Liver (tissue), 8 donors: ENCODE measurements at regions not wholly inside any gene's neighbourhood (a gene's known extent, or its start where the extent isn't known, plus 50 kb on each side); places are given as distances from the start of the nearest gene placed in this dataset.

Experiments used
- DNase-seq: peaks from one replicate; pipeline ENCODE4 v3.0.0-alpha.2; 2017; ENCODE audit warnings: low spot score
- H3K27ac ChIP-seq, 2 donors: one replicate each; pipeline ENCODE4 v1.7.0; 2013; ENCODE audit warnings: inconsistent platforms in 2 of 2, low read length in 2 of 2, control low read depth in 1 of 2, low read depth in 1 of 2, mild to moderate bottlenecking in 1 of 2
- H3K27me3 ChIP-seq, 4 donors: one replicate each; pipeline versions ENCODE4 v1.6.1 to v1.7.0; 2013; ENCODE audit warnings: low read length in 3 of 4, inconsistent platforms in 1 of 4, mild to moderate bottlenecking in 1 of 4, moderate library complexity in 1 of 4; ENCODE audit not compliant: control insufficient read depth in 4 of 4, insufficient read depth in 4 of 4
- H3K36me3 ChIP-seq, 4 donors: one replicate each; pipeline versions ENCODE4 v1.6.1 to v1.7.0; 2013; ENCODE audit warnings: low read length in 3 of 4, mild to moderate bottlenecking in 3 of 4, low read depth in 1 of 4, moderate library complexity in 1 of 4; ENCODE audit not compliant: control insufficient read depth in 4 of 4, insufficient read depth in 3 of 4
- H3K4me1 ChIP-seq, 4 donors: one replicate each; pipeline versions ENCODE4 v1.6.1 to v1.7.0; 2013; ENCODE audit warnings: low read length in 3 of 4, mild to moderate bottlenecking in 3 of 4, moderate library complexity in 1 of 4; ENCODE audit not compliant: control insufficient read depth in 4 of 4, insufficient read depth in 4 of 4
- H3K4me3 ChIP-seq, 3 donors: one replicate each; pipeline versions ENCODE4 v1.6.1 to v1.7.0; 2013; ENCODE audit warnings: low read length in 3 of 3, control low read depth in 1 of 3, low read depth in 1 of 3, mild to moderate bottlenecking in 1 of 3
- H3K9ac ChIP-seq, 2 donors: one replicate each; pipeline ENCODE4 v1.7.0; 2013; ENCODE audit warnings: low read length in 2 of 2, mild to moderate bottlenecking in 2 of 2, moderate library complexity in 2 of 2, control low read depth in 1 of 2, low read depth in 1 of 2
- H3K9me3 ChIP-seq, 4 donors: one replicate each; pipeline versions ENCODE4 v1.6.1 to v1.7.0; 2013; ENCODE audit warnings: low read length in 3 of 4; ENCODE audit not compliant: control insufficient read depth in 4 of 4
- EGR1 ChIP-seq, 2 donors: IDR thresholded peaks; 2 replicates each; pipeline ENCODE4 v1.6.1; 2016 to 2018; ENCODE audit warnings: antibody characterized with exemption in 2 of 2, low read depth in 2 of 2
- FOXA1 ChIP-seq: IDR thresholded peaks from 2 replicates; pipeline ENCODE4 v1.6.1; 2016; ENCODE audit warnings: antibody characterized with exemption
- FOXA2 ChIP-seq: IDR thresholded peaks from 2 replicates; pipeline ENCODE4 v1.6.1; 2016; ENCODE audit warnings: antibody characterized with exemption
- GABPA ChIP-seq, 2 donors: IDR thresholded peaks in 1 of 2; conservative IDR thresholded peaks in 1 of 2; 2 replicates each; pipeline ENCODE4 v1.6.1; 2016; ENCODE audit warnings: antibody characterized with exemption in 2 of 2, mild to moderate bottlenecking in 1 of 2, moderate library complexity in 1 of 2
- HNF4A ChIP-seq, 2 donors: conservative IDR thresholded peaks; 2 replicates each; pipeline ENCODE4 v1.6.1; 2016; ENCODE audit warnings: antibody characterized with exemption in 2 of 2, mild to moderate bottlenecking in 2 of 2
- HNF4G ChIP-seq: IDR thresholded peaks from 2 replicates; pipeline ENCODE4 v1.6.1; 2016; ENCODE audit warnings: antibody characterized with exemption
- JUND ChIP-seq, 2 donors: IDR thresholded peaks; 2 replicates each; pipeline ENCODE4 v1.6.1; 2016; ENCODE audit warnings: antibody characterized with exemption in 2 of 2
- NR2F2 ChIP-seq: IDR thresholded peaks from 2 replicates; pipeline ENCODE4 v1.6.1; 2016; ENCODE audit warnings: antibody characterized with exemption
- RAD21 ChIP-seq, 2 donors: IDR thresholded peaks; 2 replicates each; pipeline ENCODE4 v1.6.1; 2016; ENCODE audit warnings: antibody characterized with exemption in 2 of 2, mild to moderate bottlenecking in 2 of 2
- RXRA ChIP-seq, 2 donors: IDR thresholded peaks; 2 replicates each; pipeline ENCODE4 v1.6.1; 2017 to 2018; ENCODE audit warnings: antibody characterized with exemption in 2 of 2, mild to moderate bottlenecking in 1 of 2
- SP1 ChIP-seq: IDR thresholded peaks from 2 replicates; pipeline ENCODE4 v1.6.1; 2018; ENCODE audit warnings: antibody characterized with exemption, mild to moderate bottlenecking
- TAF1 ChIP-seq: conservative IDR thresholded peaks from 2 replicates; pipeline ENCODE4 v1.6.1; 2016; ENCODE audit warnings: antibody characterized with exemption, mild to moderate bottlenecking
- YY1 ChIP-seq: IDR thresholded peaks from 2 replicates; pipeline ENCODE4 v1.6.1; 2016; ENCODE audit warnings: antibody characterized with exemption, mild to moderate bottlenecking
- ZBTB33 ChIP-seq: IDR thresholded peaks from 2 replicates; pipeline ENCODE4 v1.6.1; 2016; ENCODE audit warnings: antibody characterized with exemption
- WGBS: extraction: QIAGEN DNeasy Blood & Tissue Kit; methylation state at CpG from one replicate; pipeline ENCODE4 v1.1.7; 2013; 5-methylcytosine and 5-hydroxymethylcytosine counted together
- TF ChIP-seq, protein P1 (sequence below): IDR thresholded peaks from 2 replicates; pipeline ENCODE4 v1.6.1; 2016; ENCODE audit warnings: antibody characterized with exemption
- TF ChIP-seq, protein P2 (sequence below): IDR thresholded peaks from 2 replicates; pipeline ENCODE4 v1.6.1; 2016; ENCODE audit warnings: antibody characterized with exemption
- TF ChIP-seq, protein P3 (sequence below): IDR thresholded peaks from 2 replicates; pipeline ENCODE4 v1.6.1; 2016; ENCODE audit warnings: antibody characterized with exemption, mild to moderate bottlenecking
- TF ChIP-seq, protein P4 (sequence below): fragments of 150-350 bp; IDR thresholded peaks from 2 replicates; pipeline ENCODE4 v1.5.1; 2017; ENCODE audit warnings: improper control_type of control experiment, low read depth, low read length; ENCODE audit not compliant: missing input control
- donor health status: healthy.
- donor health status: healthy.
- donor health status: healthy.
- donor health status: healthy.
- donor health status: healthy.

GRCh38 chr17:15886804-15887203 is 58.1 kb upstream of the ADORA2B start:
- Histone ChIP-seq H3K27ac (no peak overlapping the region), H3K9ac (no peak overlapping the region), H3K9me3 (no peaks in the 10 kb centered on the region), H3K36me3 (no peaks in the 10 kb centered on the region), H3K4me1 (no peaks in the 10 kb centered on the region), H3K27me3 (no peaks in the 10 kb centered on the region), H3K4me3 (no peak overlapping the region)
- DNase-seq: no peak
- TF ChIP-seq, protein P1, sequence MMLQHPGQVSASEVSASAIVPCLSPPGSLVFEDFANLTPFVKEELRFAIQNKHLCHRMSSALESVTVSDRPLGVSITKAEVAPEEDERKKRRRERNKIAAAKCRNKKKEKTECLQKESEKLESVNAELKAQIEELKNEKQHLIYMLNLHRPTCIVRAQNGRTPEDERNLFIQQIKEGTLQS: no peak
- TF ChIP-seq EGR1 (IDR thresholded peaks at IDR 0.05; ENCODE audit: low read depth in 2 of 2): no peak
- no peak for TF ChIP-seq TAF1
- TF ChIP-seq GABPA (IDR thresholded peaks at IDR 0.05 in 1 of 2, conservative IDR thresholded peaks at IDR 0.05 in 1 of 2): no peak
- no peak for TF ChIP-seq RAD21 (IDR thresholded peaks at IDR 0.05)
- TF ChIP-seq RXRA (IDR thresholded peaks at IDR 0.05): no peak
- no peak for TF ChIP-seq FOXA1
- TF ChIP-seq, protein P2, sequence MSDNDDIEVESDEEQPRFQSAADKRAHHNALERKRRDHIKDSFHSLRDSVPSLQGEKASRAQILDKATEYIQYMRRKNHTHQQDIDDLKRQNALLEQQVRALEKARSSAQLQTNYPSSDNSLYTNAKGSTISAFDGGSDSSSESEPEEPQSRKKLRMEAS: no peak
- no peak for TF ChIP-seq HNF4G
- TF ChIP-seq YY1: no peak
- TF ChIP-seq NR2F2: no peak
- no peak for TF ChIP-seq HNF4A (conservative IDR thresholded peaks at IDR 0.05)
- TF ChIP-seq SP1: no peak
- TF ChIP-seq, protein P3, sequence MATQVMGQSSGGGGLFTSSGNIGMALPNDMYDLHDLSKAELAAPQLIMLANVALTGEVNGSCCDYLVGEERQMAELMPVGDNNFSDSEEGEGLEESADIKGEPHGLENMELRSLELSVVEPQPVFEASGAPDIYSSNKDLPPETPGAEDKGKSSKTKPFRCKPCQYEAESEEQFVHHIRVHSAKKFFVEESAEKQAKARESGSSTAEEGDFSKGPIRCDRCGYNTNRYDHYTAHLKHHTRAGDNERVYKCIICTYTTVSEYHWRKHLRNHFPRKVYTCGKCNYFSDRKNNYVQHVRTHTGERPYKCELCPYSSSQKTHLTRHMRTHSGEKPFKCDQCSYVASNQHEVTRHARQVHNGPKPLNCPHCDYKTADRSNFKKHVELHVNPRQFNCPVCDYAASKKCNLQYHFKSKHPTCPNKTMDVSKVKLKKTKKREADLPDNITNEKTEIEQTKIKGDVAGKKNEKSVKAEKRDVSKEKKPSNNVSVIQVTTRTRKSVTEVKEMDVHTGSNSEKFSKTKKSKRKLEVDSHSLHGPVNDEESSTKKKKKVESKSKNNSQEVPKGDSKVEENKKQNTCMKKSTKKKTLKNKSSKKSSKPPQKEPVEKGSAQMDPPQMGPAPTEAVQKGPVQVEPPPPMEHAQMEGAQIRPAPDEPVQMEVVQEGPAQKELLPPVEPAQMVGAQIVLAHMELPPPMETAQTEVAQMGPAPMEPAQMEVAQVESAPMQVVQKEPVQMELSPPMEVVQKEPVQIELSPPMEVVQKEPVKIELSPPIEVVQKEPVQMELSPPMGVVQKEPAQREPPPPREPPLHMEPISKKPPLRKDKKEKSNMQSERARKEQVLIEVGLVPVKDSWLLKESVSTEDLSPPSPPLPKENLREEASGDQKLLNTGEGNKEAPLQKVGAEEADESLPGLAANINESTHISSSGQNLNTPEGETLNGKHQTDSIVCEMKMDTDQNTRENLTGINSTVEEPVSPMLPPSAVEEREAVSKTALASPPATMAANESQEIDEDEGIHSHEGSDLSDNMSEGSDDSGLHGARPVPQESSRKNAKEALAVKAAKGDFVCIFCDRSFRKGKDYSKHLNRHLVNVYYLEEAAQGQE: no peak
- no peak for TF ChIP-seq ZBTB33
- TF ChIP-seq FOXA2: no peak
- WGBS: 71% methylated on average over 7 of the region's 7 CpGs

- H3K9ac ChIP-seq: no peak overlapping the region
- TF ChIP-seq RAD21 (IDR thresholded peaks at IDR 0.05) (no peak), GABPA (IDR thresholded peaks at IDR 0.05 in 1 of 2, conservative IDR thresholded peaks at IDR 0.05 in 1 of 2) (no peak), HNF4A (conservative IDR thresholded peaks at IDR 0.05) (no peak), SP1 (no peak), EGR1 (IDR thresholded peaks at IDR 0.05; ENCODE audit: low read depth in 2 of 2) (no peak), NR2F2 (no peak), RXRA (IDR thresholded peaks at IDR 0.05) (no peak), YY1 (no peak), ZBTB33 (no peak), FOXA2 (no peak), JUND (IDR thresholded peaks at IDR 0.05) (no peak)
- TF ChIP-seq, protein P2: no peak
- TF ChIP-seq, protein P4, sequence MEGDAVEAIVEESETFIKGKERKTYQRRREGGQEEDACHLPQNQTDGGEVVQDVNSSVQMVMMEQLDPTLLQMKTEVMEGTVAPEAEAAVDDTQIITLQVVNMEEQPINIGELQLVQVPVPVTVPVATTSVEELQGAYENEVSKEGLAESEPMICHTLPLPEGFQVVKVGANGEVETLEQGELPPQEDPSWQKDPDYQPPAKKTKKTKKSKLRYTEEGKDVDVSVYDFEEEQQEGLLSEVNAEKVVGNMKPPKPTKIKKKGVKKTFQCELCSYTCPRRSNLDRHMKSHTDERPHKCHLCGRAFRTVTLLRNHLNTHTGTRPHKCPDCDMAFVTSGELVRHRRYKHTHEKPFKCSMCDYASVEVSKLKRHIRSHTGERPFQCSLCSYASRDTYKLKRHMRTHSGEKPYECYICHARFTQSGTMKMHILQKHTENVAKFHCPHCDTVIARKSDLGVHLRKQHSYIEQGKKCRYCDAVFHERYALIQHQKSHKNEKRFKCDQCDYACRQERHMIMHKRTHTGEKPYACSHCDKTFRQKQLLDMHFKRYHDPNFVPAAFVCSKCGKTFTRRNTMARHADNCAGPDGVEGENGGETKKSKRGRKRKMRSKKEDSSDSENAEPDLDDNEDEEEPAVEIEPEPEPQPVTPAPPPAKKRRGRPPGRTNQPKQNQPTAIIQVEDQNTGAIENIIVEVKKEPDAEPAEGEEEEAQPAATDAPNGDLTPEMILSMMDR: no peak
- TF ChIP-seq, protein P3: no peak
- no peak for DNase-seq
- no peaks in the 10 kb centered on the region for H3K36me3 ChIP-seq
- no peaks in the 10 kb centered on the region for H3K27me3 ChIP-seq
- no peaks in the 10 kb centered on the region for H3K4me1 ChIP-seq
- no peak overlapping the region for H3K27ac ChIP-seq
- H3K9me3 ChIP-seq: no peaks in the 10 kb centered on the region
- 98% methylated on average over 2 of the region's 2 CpGs for WGBS
- H3K4me3 ChIP-seq: no peak overlapping the region
These were observed 56.5 kb upstream of the ADORA2B start for GRCh38 chr17:15888436-15888835.
